GM12873 (cell line): ENCODE measurements at regions not wholly inside any gene's neighbourhood (a gene's known extent, or its start where the extent isn't known, plus 50 kb on each side); places are given as distances from the start of the nearest gene placed in this dataset.

ENCODE experiments used
- TF ChIP-seq, protein P1 (sequence below): IDR thresholded peaks from 2 replicates; pipeline ENCODE4 v1.5.1; 2012; ENCODE audit warnings: low read depth, mild to moderate bottlenecking, moderate library complexity, low read length, control low read depth; ENCODE audit not compliant: insufficient read depth; ENCODE audit errors: missing control alignments

GRCh38 chr22:34490886-34491285 lies 570.6 kb upstream of the LARGE1 start:
- TF ChIP-seq, protein P1, sequence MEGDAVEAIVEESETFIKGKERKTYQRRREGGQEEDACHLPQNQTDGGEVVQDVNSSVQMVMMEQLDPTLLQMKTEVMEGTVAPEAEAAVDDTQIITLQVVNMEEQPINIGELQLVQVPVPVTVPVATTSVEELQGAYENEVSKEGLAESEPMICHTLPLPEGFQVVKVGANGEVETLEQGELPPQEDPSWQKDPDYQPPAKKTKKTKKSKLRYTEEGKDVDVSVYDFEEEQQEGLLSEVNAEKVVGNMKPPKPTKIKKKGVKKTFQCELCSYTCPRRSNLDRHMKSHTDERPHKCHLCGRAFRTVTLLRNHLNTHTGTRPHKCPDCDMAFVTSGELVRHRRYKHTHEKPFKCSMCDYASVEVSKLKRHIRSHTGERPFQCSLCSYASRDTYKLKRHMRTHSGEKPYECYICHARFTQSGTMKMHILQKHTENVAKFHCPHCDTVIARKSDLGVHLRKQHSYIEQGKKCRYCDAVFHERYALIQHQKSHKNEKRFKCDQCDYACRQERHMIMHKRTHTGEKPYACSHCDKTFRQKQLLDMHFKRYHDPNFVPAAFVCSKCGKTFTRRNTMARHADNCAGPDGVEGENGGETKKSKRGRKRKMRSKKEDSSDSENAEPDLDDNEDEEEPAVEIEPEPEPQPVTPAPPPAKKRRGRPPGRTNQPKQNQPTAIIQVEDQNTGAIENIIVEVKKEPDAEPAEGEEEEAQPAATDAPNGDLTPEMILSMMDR: no peak

- TF ChIP-seq, protein P1: no peak
Measured at GRCh38 chr22:34493486-34493885, 572.5 kb upstream of the ISX start.

DNA sequence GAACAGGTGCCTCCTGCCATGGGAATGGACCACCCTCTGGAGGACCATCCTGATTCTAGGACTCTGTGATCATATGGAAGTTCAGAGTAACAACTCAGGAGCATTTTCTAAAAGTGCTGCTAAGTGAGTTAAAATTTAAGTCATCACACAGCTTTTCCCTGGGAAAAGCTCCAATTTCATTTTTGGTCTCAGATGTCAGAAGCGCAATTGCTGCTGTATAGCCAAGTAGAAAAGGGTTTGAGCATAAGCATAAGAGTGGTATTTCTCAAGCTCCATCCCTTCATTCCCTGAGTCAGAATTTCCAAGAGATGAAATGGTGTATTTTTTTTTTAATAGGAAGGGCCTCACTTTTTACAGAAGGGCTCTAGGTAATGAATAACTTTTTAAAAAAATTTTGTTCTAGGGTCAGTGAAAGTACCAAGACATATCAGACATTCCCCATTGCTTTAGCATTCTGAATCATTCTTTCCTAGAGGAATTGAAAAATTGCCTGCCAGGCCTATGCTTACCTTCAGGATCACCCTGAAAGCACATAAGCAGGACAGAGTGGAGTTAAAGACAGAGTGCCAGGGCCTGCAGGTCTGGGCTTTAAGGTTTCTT lies 564.5 kb upstream of the ISX start:
- TF ChIP-seq, protein P1: no peak

DNA sequence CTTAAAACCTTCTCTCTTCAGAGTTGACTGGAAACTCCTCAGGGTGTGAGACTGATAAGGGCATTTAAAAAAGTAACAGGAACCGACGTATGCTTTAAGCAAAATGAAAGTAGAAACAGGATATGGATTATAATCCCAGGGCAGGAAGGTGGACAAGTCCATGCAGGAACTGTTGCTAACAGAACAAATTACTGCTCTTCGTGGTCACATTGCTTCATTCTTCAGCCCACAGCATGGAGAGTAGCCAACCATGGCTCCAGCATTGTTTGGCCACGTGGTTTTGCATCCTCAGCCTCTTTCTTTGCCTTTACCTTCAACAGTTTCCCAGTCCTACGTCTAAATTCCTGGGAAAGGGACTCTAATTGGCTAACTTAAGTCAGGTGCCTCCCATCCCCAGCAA lies 563.1 kb upstream of the ISX start:
- TF ChIP-seq, protein P1: no peak

- TF ChIP-seq, protein P1: no peak
Measured at GRCh38 chr22:34508797-34509196, 557.2 kb upstream of the ISX start.

GRCh38 chr22:34526681-34527080 lies 539.3 kb upstream of the ISX start:
- TF ChIP-seq, protein P1: no peak

DNA sequence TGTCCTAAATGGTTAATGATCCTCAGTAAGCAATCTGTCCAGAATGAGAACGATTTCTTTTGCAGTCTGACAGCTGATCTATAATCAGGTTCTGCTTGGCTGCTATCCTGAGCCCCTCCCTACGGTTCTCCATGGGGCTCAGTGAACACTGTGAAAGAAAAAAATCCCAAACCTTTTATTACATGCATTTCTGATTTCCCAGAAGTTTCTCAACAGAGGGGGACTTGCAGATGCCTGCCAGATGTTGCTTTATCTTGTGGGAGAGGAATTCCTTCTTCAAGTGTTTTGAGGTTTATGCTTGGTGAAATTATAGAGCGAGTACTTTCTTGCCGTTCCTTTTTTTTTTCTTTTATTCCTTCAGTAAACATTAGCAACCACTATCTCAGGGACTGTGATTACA lies 531.9 kb upstream of the ISX start:
- TF ChIP-seq, protein P1: no peak

GRCh38 chr22:34567367-34567766 lies 498.6 kb upstream of the ISX start:
- TF ChIP-seq, protein P1: no peak
